ENCODE measurements at regions not wholly inside any gene's neighbourhood (a gene's known extent, or its start where the extent isn't known, plus 50 kb on each side); places are given as distances from the start of the nearest gene placed in this dataset.

GRCh38 chr1:38310079-38310478 is 263.5 kb upstream of the POU3F1 start (continued):
- TF ChIP-seq FOXP4 (CRISPR knock-in tag; IDR thresholded peaks at IDR 0.05; ENCODE audit: borderline replicate concordance), result no peak
- TF ChIP-seq ETS2 (tag; IDR thresholded peaks at IDR 0.05; ENCODE audit: borderline replicate concordance, poor library complexity, severe bottlenecking), result no peak
- no peak for TF ChIP-seq SAFB2 (IDR thresholded peaks at IDR 0.05; ENCODE audit: borderline replicate concordance, low read depth, low read length, severe bottlenecking)
- no peak for TF ChIP-seq MXD1 (CRISPR knock-in tag; IDR thresholded peaks at IDR 0.05; ENCODE audit: borderline replicate concordance, poor library complexity, severe bottlenecking)
- TF ChIP-seq ZNF140 (CRISPR knock-in tag; IDR thresholded peaks at IDR 0.05), result no peak
- TF ChIP-seq ZNF583 (CRISPR knock-in tag; IDR thresholded peaks at IDR 0.05), result no peak
- TF ChIP-seq PKNOX1 (IDR thresholded peaks at IDR 0.05), result peak; percentile 70; the same call in 1 of the 2 replicates
- no peak for TF ChIP-seq KDM4B (IDR thresholded peaks at IDR 0.05; ENCODE audit: borderline replicate concordance in 2 of 2, low read depth in 1 of 2)
- TF ChIP-seq NBN (IDR thresholded peaks at IDR 0.05; ENCODE audit: low read depth), result no peak
- TF ChIP-seq NR1H2 (CRISPR knock-in tag; IDR thresholded peaks at IDR 0.05), result no peak
- peak in 1 of 2 experiments; percentile 52; a peak in 1 of 4 replicates for TF ChIP-seq BCLAF1 (IDR thresholded peaks at IDR 0.05; ENCODE audit: borderline replicate concordance in 1 of 2, control insufficient read depth in 1 of 2, low read depth in 2 of 2, low read length in 1 of 2)
- no peak for TF ChIP-seq BMI1 (IDR thresholded peaks at IDR 0.05; ENCODE audit: low read length)
- TF ChIP-seq HEY1 (CRISPR knock-in tag; IDR thresholded peaks at IDR 0.05; ENCODE audit: borderline replicate concordance), result no peak
- no peak for TF ChIP-seq MAFK (IDR thresholded peaks at IDR 0.05; ENCODE audit: low read length)
- TF ChIP-seq NR2F6 (CRISPR knock-in tag; IDR thresholded peaks at IDR 0.05), result no peak
- no peak for TF ChIP-seq BRCA1 (IDR thresholded peaks at IDR 0.05)
- no peak for TF ChIP-seq BRCA1 (CRISPR knock-in tag; IDR thresholded peaks at IDR 0.05)
- peak; percentile 70 for TF ChIP-seq CBFA2T2 (conservative IDR thresholded peaks at IDR 0.05)
- TF ChIP-seq MCM7 (IDR thresholded peaks at IDR 0.05), result no peak
- TF ChIP-seq ZNF232 (CRISPR knock-in tag; IDR thresholded peaks at IDR 0.05), result no peak
- TF ChIP-seq NCOR1 (IDR thresholded peaks at IDR 0.05), result peak; percentile 73
- no peak for TF ChIP-seq ZBTB9 (CRISPR knock-in tag; IDR thresholded peaks at IDR 0.05)

Data from K562 (cell line).